ENCODE measurements at regions not wholly inside any gene's neighbourhood (a gene's known extent, or its start where the extent isn't known, plus 50 kb on each side); places are given as distances from the start of the nearest gene placed in this dataset.

- H3K9me3 ChIP-seq (ENCODE audit: severe bottlenecking): no peaks in the 10 kb centered on the region
- no peak for DNase-seq
- H3K27ac ChIP-seq: no peak overlapping the region
- TF ChIP-seq CTCF (IDR thresholded peaks at IDR 0.05; ENCODE audit: low read depth, low read length): no peak
- H3K36me3 ChIP-seq: no peaks in the 10 kb centered on the region
- H3K4me3 ChIP-seq (ENCODE audit: low read depth, low read length): no peak overlapping the region
- H3K27me3 ChIP-seq (ENCODE audit: insufficient read depth, low read depth, severe bottlenecking): no peaks in the 10 kb centered on the region
Measured at GRCh38 chr16:51374346-51374745, 223.3 kb upstream of the SALL1 start.

GRCh38 chr16:51365715-51366114 is 214.6 kb upstream of the SALL1 start:
- TF ChIP-seq CTCF (IDR thresholded peaks at IDR 0.05; ENCODE audit: low read depth, low read length): no peak
- no peaks in the 10 kb centered on the region for H3K9me3 ChIP-seq (ENCODE audit: severe bottlenecking)
- H3K36me3 ChIP-seq: no peaks in the 10 kb centered on the region
- no peak overlapping the region for H3K27ac ChIP-seq
- H3K27me3 ChIP-seq (ENCODE audit: insufficient read depth, low read depth, severe bottlenecking): no peaks in the 10 kb centered on the region
- DNase-seq: no peak
- no peak overlapping the region for H3K4me3 ChIP-seq (ENCODE audit: low read depth, low read length)

DNA sequence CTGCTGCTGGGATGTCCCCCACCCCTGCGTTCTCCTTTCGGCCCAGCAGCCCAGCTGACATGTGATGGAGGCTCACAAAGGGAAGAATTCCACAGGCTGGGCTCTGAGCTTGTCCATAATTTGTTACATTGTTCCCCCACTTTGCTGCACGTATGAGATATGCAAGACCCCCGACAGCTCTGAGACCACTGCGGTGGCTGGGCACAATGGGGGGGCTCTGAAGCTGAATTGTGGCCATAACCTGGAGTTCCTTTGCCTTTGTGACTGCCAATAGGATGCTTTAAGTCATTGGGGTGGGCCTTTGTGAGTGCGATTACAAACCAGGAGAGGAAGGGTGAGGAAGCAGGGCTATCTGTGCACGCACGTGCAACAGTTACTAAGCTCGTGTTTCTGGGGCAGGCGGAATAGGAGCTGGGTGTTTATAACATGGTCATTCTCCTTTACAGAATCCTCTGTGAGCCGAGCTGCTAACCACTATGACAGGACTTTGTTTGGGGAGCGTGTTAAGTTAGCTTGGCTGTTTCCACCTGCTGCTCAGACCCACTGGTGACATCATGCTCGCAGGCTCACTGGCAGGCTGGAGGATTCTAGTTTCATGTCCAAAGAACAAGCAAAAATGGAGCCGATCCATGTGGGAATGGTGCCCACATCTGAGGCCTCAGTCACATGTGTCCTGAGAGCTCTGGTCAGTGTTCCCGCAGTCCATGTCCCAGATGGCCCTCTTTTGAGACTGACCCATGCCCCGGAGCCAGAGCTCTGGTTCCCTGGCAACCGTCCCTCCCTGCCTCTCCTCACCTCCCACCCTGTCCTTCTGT is 208.3 kb upstream of the SALL1 start:
- Histone ChIP-seq H3K27me3 (ENCODE audit: insufficient read depth, low read depth, severe bottlenecking) (no peaks in the 10 kb centered on the region), H3K9me3 (ENCODE audit: severe bottlenecking) (no peaks in the 10 kb centered on the region), H3K36me3 (no peaks in the 10 kb centered on the region), H3K4me3 (ENCODE audit: low read depth, low read length) (no peak overlapping the region), H3K27ac (no peak overlapping the region)
- TF ChIP-seq CTCF (IDR thresholded peaks at IDR 0.05; ENCODE audit: low read depth, low read length): no peak
- DNase-seq: no peak

GRCh38 chr16:51357839-51358238 is 206.8 kb upstream of the SALL1 start:
- Histone ChIP-seq H3K9me3 (ENCODE audit: severe bottlenecking) (no peaks in the 10 kb centered on the region), H3K27me3 (ENCODE audit: insufficient read depth, low read depth, severe bottlenecking) (no peaks in the 10 kb centered on the region), H3K36me3 (no peaks in the 10 kb centered on the region), H3K27ac (no peak overlapping the region), H3K4me3 (ENCODE audit: low read depth, low read length) (no peak overlapping the region)
- DNase-seq: no peak
- TF ChIP-seq CTCF (IDR thresholded peaks at IDR 0.05; ENCODE audit: low read depth, low read length): no peak

DNA sequence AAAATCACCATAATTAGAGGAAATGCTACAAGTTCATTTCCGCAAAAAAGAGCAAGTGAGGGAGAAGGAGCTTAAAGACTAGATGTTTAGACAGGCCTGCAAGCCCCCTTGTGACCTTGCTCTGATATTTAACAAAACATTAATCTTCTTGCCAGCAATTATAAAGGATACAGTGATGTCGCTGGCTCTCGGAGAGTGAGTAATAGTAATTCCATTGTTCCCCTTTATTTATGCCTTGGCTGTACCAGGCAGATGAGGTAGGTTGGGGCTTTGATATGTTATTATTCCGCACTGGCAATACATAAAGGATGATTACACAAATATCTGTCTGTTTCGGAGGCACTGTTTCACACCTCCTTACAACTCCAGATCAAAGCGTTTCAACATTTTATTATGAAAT is 204.8 kb upstream of the SALL1 start:
- Histone ChIP-seq H3K27me3 (ENCODE audit: insufficient read depth, low read depth, severe bottlenecking) (no peaks in the 10 kb centered on the region), H3K4me3 (ENCODE audit: low read depth, low read length) (no peak overlapping the region), H3K27ac (no peak overlapping the region), H3K9me3 (ENCODE audit: severe bottlenecking) (no peaks in the 10 kb centered on the region), H3K36me3 (no peaks in the 10 kb centered on the region)
- TF ChIP-seq CTCF (IDR thresholded peaks at IDR 0.05; ENCODE audit: low read depth, low read length): no peak
- DNase-seq: no peak

DNA sequence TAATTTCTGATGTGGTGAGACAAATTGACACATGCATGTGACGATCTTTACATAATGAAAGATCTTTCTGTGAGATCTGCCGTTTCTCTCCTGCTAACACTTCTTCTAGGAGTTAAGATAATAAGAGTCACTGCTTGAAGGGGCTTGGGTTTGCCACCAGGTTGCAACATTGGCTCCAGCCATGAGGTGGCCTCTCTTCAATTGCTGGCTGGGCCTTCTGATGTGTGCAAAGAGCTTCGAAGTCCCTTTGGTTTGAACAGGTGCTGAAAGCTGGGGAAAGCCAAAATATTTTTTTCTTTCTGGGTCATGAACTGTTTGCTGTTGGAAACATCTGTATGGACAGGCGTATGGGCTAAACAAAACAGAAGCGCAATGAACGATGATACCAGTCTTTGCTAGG is 204.1 kb upstream of the SALL1 start:
- no peaks in the 10 kb centered on the region for H3K36me3 ChIP-seq
- no peak for DNase-seq
- no peak overlapping the region for H3K4me3 ChIP-seq (ENCODE audit: low read depth, low read length)
- TF ChIP-seq CTCF (IDR thresholded peaks at IDR 0.05; ENCODE audit: low read depth, low read length): no peak
- H3K27me3 ChIP-seq (ENCODE audit: insufficient read depth, low read depth, severe bottlenecking): no peaks in the 10 kb centered on the region
- no peak overlapping the region for H3K27ac ChIP-seq
- no peaks in the 10 kb centered on the region for H3K9me3 ChIP-seq (ENCODE audit: severe bottlenecking)
